ENCODE measurements at regions not wholly inside any gene's neighbourhood (a gene's known extent, or its start where the extent isn't known, plus 50 kb on each side); places are given as distances from the start of the nearest gene placed in this dataset.

- no peak for DNase-seq (ENCODE audit: low spot score)
Measured at GRCh38 chr14:99322731-99323599, 51.0 kb upstream of the BCL11B start.

GRCh38 chr14:99321955-99322730, 50.1 kb upstream of the BCL11B start:
- DNase-seq (ENCODE audit: low spot score): no peak

Measured in NAMALWA (cell line).